ENCODE measurements at regions not wholly inside any gene's neighbourhood (a gene's known extent, or its start where the extent isn't known, plus 50 kb on each side); places are given as distances from the start of the nearest gene placed in this dataset.

GRCh38 chr6:165881806-165882205 lies 218.8 kb upstream of the PDE10A start:
- TF ChIP-seq EZH2 (IDR thresholded peaks at IDR 0.05; ENCODE audit: borderline replicate concordance, insufficient read depth, low read length, poor library complexity, severe bottlenecking) (no peak), CTCF (IDR thresholded peaks at IDR 0.05; ENCODE audit: poor library complexity, severe bottlenecking) (no peak), EP300 (conservative IDR thresholded peaks at IDR 0.05; ENCODE audit: poor library complexity, severe bottlenecking) (no peak), POLR2AphosphoS5 (IDR thresholded peaks at IDR 0.05) (no peak), SMC3 (conservative IDR thresholded peaks at IDR 0.05; ENCODE audit: poor library complexity) (no peak), RAD21 (conservative IDR thresholded peaks at IDR 0.05) (no peak)

Data from neural cell (in vitro differentiated cells).